HEK293 (cell line): ENCODE measurements at regions not wholly inside any gene's neighbourhood (a gene's known extent, or its start where the extent isn't known, plus 50 kb on each side); places are given as distances from the start of the nearest gene placed in this dataset.

Experiments
- CTCF ChIA-PET: fragments of 350-600 bp; formaldehyde crosslinking; extraction: SDS; loops from one replicate; lab custom pipeline; 2021; ENCODE audit warnings: antibody characterized with exemption; lab: Yijun Ruan, JAX
- POLR2A ChIA-PET: fragments of 300-600 bp; formaldehyde crosslinking; extraction: SDS; loops from one replicate; lab custom pipeline; 2020; ENCODE audit warnings: antibody characterized with exemption, inconsistent platforms; lab: Yijun Ruan, JAX
- H3K27ac ChIP-seq: fragments of 200-500 bp; sonication (Bioruptor generic); 2 replicates; pipeline ENCODE4 v1.5.1; 2014; ENCODE audit warnings: low read depth, low read length, control low read depth, inconsistent platforms; ENCODE audit errors: extremely low read depth
- H3K36me3 ChIP-seq, 2 experiments: fragments of 200-500 bp in 1 of 2; sonication (Bioruptor generic) in 1 of 2; 1 replicate in 1 of 2; 2 replicates in 1 of 2; pipeline ENCODE4 v1.5.1; 2014 to 2017; ENCODE audit warnings: inconsistent platforms in 2 of 2, low read length in 2 of 2; ENCODE audit not compliant: control insufficient read depth in 2 of 2, insufficient read depth in 1 of 2
- H3K4me1 ChIP-seq: fragments of 200-500 bp; sonication (Bioruptor generic); 2 replicates; pipeline ENCODE4 v1.5.1; 2014; ENCODE audit warnings: mild to moderate bottlenecking, low read length, inconsistent platforms; ENCODE audit not compliant: control insufficient read depth, insufficient read depth
- H3K4me3 ChIP-seq: 2 replicates; pipeline ENCODE4 v1.5.1; 2011; ENCODE audit warnings: low read depth, mild to moderate bottlenecking, control low read depth, low read length, moderate library complexity
- H3K9me3 ChIP-seq: fragments of 200-500 bp; sonication (Bioruptor generic); 2 replicates; pipeline ENCODE4 v1.5.1; 2014; ENCODE audit warnings: low read depth, low read length, inconsistent platforms; ENCODE audit not compliant: control insufficient read depth, insufficient read depth
- IKZF3 ChIP-seq: fragments of 450-650 bp; IDR thresholded peaks from 2 replicates; pipeline ENCODE4 v1.5.0; 2018; ENCODE audit warnings: missing biosample characterization, mild to moderate bottlenecking, missing genetic modification characterization, moderate library complexity
- MEIS1 ChIP-seq: sonication (generic); formaldehyde crosslinking; IDR thresholded peaks from 2 replicates; pipeline ENCODE4 v1.8.1; 2022; ENCODE audit warnings: missing genetic modification reagents, mild to moderate bottlenecking, borderline replicate concordance
- MYNN ChIP-seq: fragments of 450-650 bp; formaldehyde crosslinking; IDR thresholded peaks from 2 replicates; pipeline ENCODE4 v1.5.1; 2016; ENCODE audit warnings: missing biosample characterization, missing genetic modification characterization, borderline replicate concordance
- SALL2 ChIP-seq: fragments of 450-650 bp; formaldehyde crosslinking; IDR thresholded peaks from 2 replicates; pipeline ENCODE4 v1.5.0; 2017; ENCODE audit warnings: missing biosample characterization, mild to moderate bottlenecking, missing genetic modification characterization, borderline replicate concordance
- SCRT2 ChIP-seq: fragments of 450-650 bp; formaldehyde crosslinking; IDR thresholded peaks from 2 replicates; pipeline ENCODE4 v1.5.1; 2016; ENCODE audit warnings: missing biosample characterization, missing genetic modification characterization
- TCF7L2 ChIP-seq: IDR thresholded peaks from 2 replicates; pipeline ENCODE4 v1.6.1; 2011; ENCODE audit warnings: low read depth, mild to moderate bottlenecking, inconsistent platforms, low read length, moderate library complexity, borderline replicate concordance
- ZBTB21 ChIP-seq: fragments of 450-650 bp; formaldehyde crosslinking; IDR thresholded peaks from 2 replicates; pipeline ENCODE4 v1.5.1; 2017; ENCODE audit warnings: missing biosample characterization, missing genetic modification characterization
- ZFP37 ChIP-seq: fragments of 450-650 bp; formaldehyde crosslinking; IDR thresholded peaks from 2 replicates; pipeline ENCODE4 v1.5.1; 2016; ENCODE audit warnings: missing biosample characterization, missing genetic modification characterization
- ZNF155 ChIP-seq: fragments of 450-650 bp; formaldehyde crosslinking; IDR thresholded peaks from 2 replicates; pipeline ENCODE4 v1.5.1; 2016; ENCODE audit warnings: missing biosample characterization, missing genetic modification characterization
- ZNF302 ChIP-seq: fragments of 450-650 bp; formaldehyde crosslinking; IDR thresholded peaks from 2 replicates; pipeline ENCODE4 v1.5.1; 2016; ENCODE audit warnings: missing biosample characterization, missing genetic modification characterization, low read depth
- ZNF324 ChIP-seq: fragments of 450-650 bp; formaldehyde crosslinking; IDR thresholded peaks from 2 replicates; pipeline ENCODE4 v1.5.1; 2016; ENCODE audit warnings: missing biosample characterization, missing genetic modification characterization
- ZNF366 ChIP-seq: fragments of 450-650 bp; formaldehyde crosslinking; conservative IDR thresholded peaks from 2 replicates; pipeline ENCODE4 v1.5.1; 2016; ENCODE audit warnings: missing biosample characterization, missing genetic modification characterization
- TF ChIP-seq, protein P1 (sequence below): fragments of 450-650 bp; formaldehyde crosslinking; IDR thresholded peaks from 2 replicates; pipeline ENCODE4 v1.5.1; 2017; ENCODE audit warnings: missing biosample characterization, missing genetic modification characterization
- TF ChIP-seq, protein P2 (sequence below): fragments of 450-650 bp; formaldehyde crosslinking; IDR thresholded peaks from 2 replicates; pipeline ENCODE4 v1.5.1; 2016; ENCODE audit warnings: missing biosample characterization, missing genetic modification characterization
- TF ChIP-seq, protein P3 (sequence below): fragments of 450-650 bp; formaldehyde crosslinking; IDR thresholded peaks from 2 replicates; pipeline ENCODE4 v1.5.1; 2016; ENCODE audit warnings: missing biosample characterization, missing genetic modification characterization
- TF ChIP-seq, protein P4 (sequence below): fragments of 450-650 bp; formaldehyde crosslinking; conservative IDR thresholded peaks from 2 replicates; pipeline ENCODE4 v1.5.1; 2016; ENCODE audit warnings: low read depth, missing biosample characterization, missing genetic modification characterization

DNA sequence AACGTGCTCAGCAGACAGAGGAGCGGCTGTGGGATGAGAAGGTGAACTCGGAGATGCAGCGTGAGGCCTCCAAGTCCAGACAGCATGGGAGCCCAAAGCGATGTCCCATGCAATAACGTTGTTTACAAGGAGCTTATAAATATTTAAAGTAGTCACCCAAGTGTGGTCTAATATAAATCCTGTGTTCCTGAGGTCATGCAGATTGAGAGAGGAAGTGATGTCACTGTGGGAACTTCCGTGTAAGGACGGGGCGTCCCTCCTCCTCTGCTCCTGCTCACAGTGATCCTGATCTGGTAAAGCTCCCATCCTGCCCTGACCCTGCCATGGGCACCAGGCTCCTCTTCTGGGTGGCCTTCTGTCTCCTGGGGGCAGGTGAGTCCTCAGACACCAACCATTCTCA is 94.7 kb upstream of the PRSS58 start:
- Histone ChIP-seq H3K4me1 (no peaks in the 10 kb centered on the region), H3K9me3 (no peaks in the 10 kb centered on the region), H3K27ac (no peak overlapping the region), H3K4me3 (no peak overlapping the region), H3K36me3 (no peaks in the 10 kb centered on the region)
- ChIA-PET CTCF (interaction anchor here (0.5 to 4.2 kb wide), 9 partner anchors 13 to 580 kb away, joined by 3 to 25 read pairs (median 3); no protein-coding TSS in a partner anchor), POLR2A (no interaction called here)
- TF ChIP-seq IKZF3 (tag by site-specific recombination) (no peak), ZNF366 (no peak), ZBTB21 (tag by site-specific recombination) (no peak)
- TF ChIP-seq, protein P1, sequence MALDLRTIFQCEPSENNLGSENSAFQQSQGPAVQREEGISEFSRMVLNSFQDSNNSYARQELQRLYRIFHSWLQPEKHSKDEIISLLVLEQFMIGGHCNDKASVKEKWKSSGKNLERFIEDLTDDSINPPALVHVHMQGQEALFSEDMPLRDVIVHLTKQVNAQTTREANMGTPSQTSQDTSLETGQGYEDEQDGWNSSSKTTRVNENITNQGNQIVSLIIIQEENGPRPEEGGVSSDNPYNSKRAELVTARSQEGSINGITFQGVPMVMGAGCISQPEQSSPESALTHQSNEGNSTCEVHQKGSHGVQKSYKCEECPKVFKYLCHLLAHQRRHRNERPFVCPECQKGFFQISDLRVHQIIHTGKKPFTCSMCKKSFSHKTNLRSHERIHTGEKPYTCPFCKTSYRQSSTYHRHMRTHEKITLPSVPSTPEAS (tag by site-specific recombination): 0 out of 2 replicates have a peak, but pooled peaks have one; percentile 38

DNA sequence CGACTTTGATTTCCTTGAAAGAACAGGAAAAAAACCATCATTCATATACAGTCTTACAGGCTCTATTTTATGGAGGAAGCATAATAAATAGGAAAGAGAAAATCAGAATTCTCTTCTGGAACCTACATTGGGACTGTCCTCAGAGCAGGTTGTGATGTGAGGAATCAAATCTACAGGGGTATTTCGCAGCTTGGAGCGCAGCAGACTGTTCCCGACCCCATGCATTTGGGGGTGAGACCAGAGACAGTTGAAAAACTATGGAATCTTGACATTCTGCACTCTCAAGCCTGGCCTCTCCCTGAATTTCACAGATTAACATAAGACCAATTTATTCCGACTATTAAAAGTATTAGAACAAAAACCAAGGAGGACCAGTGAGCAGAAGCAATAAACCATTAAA is 93.3 kb upstream of the PRSS58 start:
- Histone ChIP-seq H3K27ac (no peak overlapping the region), H3K36me3 (no peaks in the 10 kb centered on the region), H3K4me3 (no peak overlapping the region), H3K4me1 (no peaks in the 10 kb centered on the region), H3K9me3 (no peaks in the 10 kb centered on the region)
- TF ChIP-seq ZNF155 (no peak), MYNN (tag by site-specific recombination) (no peak), ZFP37 (tag by site-specific recombination) (no peak), ZNF302 (no peak)
- CTCF ChIA-PET: interaction anchor here (0.6 to 4.2 kb wide), 11 partner anchors 8 to 1905 kb away, joined by 3 to 25 read pairs (median 3); no protein-coding TSS in a partner anchor
- POLR2A ChIA-PET: no interaction called here

DNA sequence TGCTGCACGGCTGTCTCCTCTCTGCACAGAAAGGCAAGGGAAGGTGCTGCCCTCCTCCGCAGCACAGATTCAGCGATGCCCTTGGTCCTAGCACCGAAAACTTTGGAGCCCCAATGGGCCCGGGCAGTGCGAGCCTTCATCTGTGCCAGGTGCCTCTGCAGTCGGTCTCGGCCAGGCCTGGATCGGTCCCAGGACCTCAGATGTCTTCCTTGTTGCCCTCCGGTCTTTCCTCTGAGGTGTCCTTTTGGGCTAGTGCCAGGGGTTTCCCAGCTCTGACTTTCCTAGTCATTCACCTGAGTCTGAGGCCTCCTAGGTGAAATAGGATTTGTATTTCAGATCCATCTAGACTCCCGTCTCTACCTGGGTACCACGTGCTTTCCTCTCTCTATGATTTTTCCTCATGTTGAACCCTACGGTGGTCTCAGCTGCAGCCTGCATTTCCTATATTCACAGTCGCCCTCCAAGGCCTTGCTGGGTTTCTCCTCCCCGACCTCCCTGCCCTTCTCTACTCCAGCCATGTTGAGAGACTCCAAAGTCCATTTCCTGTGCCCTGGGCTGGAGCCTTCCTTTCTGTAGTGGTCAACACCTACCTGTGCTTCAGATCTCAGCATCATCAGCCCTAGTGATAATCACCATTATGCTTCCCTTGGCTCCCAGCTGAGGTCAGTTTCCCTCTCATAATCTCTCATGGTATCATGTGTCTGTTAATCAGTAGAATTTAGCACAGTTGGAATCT is 92.0 kb upstream of the PRSS58 start:
- H3K4me1 ChIP-seq: no peaks in the 10 kb centered on the region
- POLR2A ChIA-PET: no interaction called here
- no peak for TF ChIP-seq SALL2 (tag by site-specific recombination)
- TF ChIP-seq, all 188 proteins: peak for 0
- no peaks in the 10 kb centered on the region for H3K9me3 ChIP-seq
- no peak overlapping the region for H3K4me3 ChIP-seq
- no peak overlapping the region for H3K27ac ChIP-seq
- CTCF ChIA-PET: interaction anchor here (4.2 kb wide), 1 partner anchor 11 kb away, joined by 25 read pairs; no protein-coding TSS in a partner anchor
- H3K36me3 ChIP-seq: no peaks in the 10 kb centered on the region

DNA sequence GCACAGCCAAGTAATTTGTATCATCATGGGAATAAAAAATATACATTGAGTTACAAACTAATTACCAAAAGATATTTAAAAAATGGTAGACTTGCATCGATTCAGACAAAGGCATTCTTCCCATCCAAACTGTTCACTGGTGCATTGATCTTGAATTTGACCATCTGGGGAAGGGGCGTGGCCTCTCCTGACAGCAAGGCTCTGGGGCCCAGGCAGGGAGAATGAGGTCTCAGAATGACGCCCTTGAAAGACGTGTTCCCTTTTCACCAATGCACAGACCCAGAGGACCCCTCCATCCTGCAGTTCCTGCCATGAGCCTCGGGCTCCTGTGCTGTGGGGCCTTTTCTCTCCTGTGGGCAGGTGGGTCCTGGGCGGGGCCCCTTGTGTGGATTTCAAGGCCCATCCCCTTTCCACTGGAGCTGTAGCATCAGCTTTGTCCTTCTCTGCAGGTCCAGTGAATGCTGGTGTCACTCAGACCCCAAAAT is 91.1 kb upstream of the PRSS58 start:
- H3K36me3 ChIP-seq: no peaks in the 10 kb centered on the region
- no peak for TF ChIP-seq ZNF324 (tag by site-specific recombination)
- TF ChIP-seq MEIS1: no peak
- TF ChIP-seq TCF7L2: no peak
- no peak for TF ChIP-seq SCRT2 (tag by site-specific recombination)
- TF ChIP-seq, protein P2, sequence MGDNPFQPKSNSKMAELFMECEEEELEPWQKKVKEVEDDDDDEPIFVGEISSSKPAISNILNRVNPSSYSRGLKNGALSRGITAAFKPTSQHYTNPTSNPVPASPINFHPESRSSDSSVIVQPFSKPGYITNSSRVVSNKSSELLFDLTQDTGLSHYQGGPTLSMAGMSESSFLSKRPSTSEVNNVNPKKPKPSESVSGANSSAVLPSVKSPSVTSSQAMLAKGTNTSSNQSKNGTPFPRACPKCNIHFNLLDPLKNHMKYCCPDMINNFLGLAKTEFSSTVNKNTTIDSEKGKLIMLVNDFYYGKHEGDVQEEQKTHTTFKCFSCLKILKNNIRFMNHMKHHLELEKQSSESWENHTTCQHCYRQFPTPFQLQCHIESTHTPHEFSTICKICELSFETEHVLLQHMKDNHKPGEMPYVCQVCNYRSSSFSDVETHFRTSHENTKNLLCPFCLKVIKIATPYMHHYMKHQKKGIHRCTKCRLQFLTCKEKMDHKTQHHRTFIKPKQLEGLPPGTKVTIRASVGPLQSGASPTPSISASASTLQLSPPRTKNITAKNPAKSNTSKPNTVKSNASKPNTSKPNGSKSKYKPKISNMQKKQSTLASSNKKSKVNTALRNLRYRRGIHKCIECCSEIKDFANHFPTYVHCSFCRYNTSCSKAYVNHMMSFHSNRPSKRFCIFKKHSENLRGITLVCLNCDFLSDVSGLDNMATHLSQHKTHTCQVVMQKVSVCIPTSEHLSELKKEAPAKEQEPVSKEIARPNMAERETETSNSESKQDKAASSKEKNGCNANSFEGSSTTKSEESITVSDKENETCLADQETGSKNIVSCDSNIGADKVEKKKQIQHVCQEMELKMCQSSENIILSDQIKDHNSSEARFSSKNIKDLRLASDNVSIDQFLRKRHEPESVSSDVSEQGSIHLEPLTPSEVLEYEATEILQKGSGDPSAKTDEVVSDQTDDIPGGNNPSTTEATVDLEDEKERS (tag by site-specific recombination): no peak
- TF ChIP-seq, protein P3, sequence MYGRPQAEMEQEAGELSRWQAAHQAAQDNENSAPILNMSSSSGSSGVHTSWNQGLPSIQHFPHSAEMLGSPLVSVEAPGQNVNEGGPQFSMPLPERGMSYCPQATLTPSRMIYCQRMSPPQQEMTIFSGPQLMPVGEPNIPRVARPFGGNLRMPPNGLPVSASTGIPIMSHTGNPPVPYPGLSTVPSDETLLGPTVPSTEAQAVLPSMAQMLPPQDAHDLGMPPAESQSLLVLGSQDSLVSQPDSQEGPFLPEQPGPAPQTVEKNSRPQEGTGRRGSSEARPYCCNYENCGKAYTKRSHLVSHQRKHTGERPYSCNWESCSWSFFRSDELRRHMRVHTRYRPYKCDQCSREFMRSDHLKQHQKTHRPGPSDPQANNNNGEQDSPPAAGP (tag by site-specific recombination): no peak
- TF ChIP-seq, protein P4, sequence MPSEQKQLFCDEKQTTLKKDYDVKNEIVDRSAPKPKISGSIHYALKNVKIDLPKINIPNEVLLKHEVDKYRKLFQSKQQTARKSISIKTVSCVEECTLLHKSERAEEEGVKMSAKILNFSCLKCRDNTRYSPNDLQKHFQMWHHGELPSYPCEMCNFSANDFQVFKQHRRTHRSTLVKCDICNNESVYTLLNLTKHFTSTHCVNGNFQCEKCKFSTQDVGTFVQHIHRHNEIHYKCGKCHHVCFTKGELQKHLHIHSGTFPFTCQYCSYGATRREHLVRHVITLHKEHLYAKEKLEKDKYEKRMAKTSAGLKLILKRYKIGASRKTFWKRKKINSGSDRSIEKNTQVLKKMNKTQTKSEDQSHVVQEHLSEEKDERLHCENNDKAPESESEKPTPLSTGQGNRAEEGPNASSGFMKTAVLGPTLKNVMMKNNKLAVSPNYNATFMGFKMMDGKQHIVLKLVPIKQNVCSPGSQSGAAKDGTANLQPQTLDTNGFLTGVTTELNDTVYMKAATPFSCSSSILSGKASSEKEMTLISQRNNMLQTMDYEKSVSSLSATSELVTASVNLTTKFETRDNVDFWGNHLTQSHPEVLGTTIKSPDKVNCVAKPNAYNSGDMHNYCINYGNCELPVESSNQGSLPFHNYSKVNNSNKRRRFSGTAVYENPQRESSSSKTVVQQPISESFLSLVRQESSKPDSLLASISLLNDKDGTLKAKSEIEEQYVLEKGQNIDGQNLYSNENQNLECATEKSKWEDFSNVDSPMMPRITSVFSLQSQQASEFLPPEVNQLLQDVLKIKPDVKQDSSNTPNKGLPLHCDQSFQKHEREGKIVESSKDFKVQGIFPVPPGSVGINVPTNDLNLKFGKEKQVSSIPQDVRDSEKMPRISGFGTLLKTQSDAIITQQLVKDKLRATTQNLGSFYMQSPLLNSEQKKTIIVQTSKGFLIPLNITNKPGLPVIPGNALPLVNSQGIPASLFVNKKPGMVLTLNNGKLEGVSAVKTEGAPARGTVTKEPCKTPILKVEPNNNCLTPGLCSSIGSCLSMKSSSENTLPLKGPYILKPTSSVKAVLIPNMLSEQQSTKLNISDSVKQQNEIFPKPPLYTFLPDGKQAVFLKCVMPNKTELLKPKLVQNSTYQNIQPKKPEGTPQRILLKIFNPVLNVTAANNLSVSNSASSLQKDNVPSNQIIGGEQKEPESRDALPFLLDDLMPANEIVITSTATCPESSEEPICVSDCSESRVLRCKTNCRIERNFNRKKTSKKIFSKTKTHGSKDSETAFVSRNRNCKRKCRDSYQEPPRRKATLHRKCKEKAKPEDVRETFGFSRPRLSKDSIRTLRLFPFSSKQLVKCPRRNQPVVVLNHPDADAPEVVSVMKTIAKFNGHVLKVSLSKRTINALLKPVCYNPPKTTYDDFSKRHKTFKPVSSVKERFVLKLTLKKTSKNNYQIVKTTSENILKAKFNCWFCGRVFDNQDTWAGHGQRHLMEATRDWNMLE (tag by site-specific recombination): no peak
- no peak overlapping the region for H3K27ac ChIP-seq
- H3K9me3 ChIP-seq: no peaks in the 10 kb centered on the region
- ChIA-PET CTCF (no interaction called here), POLR2A (no interaction called here)
- H3K4me1 ChIP-seq: no peaks in the 10 kb centered on the region
- H3K4me3 ChIP-seq: no peak overlapping the region
